ENCODE measurements at regions not wholly inside any gene's neighbourhood (a gene's known extent, or its start where the extent isn't known, plus 50 kb on each side); places are given as distances from the start of the nearest gene placed in this dataset.

DNA sequence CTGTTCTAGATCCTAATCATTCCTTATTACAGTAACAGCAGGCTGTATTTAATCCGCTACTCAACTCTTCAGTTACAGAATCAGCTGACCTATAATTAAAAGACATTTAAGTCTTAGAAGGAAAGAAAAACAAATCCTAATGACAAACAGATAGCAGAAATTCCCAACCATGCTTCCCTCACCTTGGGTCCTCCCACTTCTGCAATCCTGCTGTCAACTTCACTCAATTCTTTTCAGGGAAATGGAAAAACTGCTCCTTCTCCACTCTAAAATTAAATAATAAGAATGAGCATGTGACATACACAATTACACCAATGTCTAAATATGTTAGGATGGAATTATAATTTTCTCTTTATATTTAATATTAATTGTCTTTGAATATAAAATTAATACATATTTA is 182.6 kb upstream of the LYPLAL1 start (continued):
- TF ChIP-seq CHD2 (IDR thresholded peaks at IDR 0.05; ENCODE audit: low read length) (no peak), KDM1A (IDR thresholded peaks at IDR 0.05; ENCODE audit: borderline replicate concordance, low read length) (no peak), KDM5A (IDR thresholded peaks at IDR 0.05; ENCODE audit: low read length) (no peak), RBBP5 (IDR thresholded peaks at IDR 0.05; ENCODE audit: borderline replicate concordance, low read depth, low read length) (no peak)
